ENCODE measurements at regions not wholly inside any gene's neighbourhood (a gene's known extent, or its start where the extent isn't known, plus 50 kb on each side); places are given as distances from the start of the nearest gene placed in this dataset.
A peak's percentile ranks its signal among the peaks of the same experiment; 100 is the strongest.
"Not testable (repeated sequence)": the region's sequence is repeated elsewhere in the genome, so short reads cannot be mapped to it uniquely, and the experiment has no call there.

- no peak for DNase-seq (ENCODE audit: low read depth in 1 of 2, low spot score in 1 of 2)
Observed at GRCh38 chr7:121501566-121501965, 105.5 kb upstream of the FAM3C start.

- DNase-seq (ENCODE audit: low read depth in 1 of 2, low spot score in 1 of 2) = no peak
Observed at GRCh38 chr7:121500360-121501058, 104.4 kb upstream of the FAM3C start.

DNA sequence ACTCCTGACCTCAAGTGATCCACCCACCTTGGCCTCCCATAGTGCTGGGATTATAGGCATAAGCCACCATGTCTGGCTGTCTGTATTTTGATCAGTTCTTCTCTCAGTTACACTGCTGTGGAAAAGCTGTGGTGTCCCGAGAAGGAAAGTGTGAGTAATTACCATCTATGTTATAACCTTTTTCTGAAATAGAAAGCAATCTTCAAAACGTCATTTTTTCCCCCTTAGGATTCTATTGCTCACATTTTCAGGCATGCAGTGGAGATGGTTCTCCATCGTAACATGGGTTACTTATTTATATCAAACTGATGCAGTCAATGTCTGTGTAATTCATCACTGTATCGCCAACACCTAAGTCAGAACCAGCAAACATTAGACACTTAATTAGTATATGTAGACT is 103.5 kb upstream of the FAM3C start:
- DNase-seq (ENCODE audit: low read depth in 1 of 2, low spot score in 1 of 2) = peak in 1 of 2 donors; percentile 30

DNA sequence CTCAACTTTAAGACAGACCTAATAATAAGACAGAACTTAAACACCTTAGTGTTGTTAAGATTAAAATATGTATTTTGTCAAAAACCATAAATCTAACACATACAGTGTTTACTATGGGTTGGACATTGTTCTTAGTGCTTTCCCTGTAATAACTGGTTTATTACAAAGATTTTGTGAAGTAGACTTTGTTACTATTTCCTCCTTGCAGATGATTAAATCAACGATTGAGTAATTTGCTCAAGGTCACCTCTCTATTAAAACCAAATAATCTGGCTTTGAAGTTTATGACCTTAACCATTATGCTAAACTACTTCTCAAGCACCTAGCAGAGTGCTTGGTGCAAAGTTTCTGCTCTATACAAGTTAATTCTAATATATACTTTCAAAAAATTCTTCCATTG is 102.7 kb upstream of the FAM3C start:
- DNase-seq (ENCODE audit: low read depth in 1 of 2, low spot score in 1 of 2) = no peak

- DNase-seq (ENCODE audit: low read depth in 1 of 2, low spot score in 1 of 2) = not testable (repeated sequence)
Observed at GRCh38 chr7:121497545-121497944, 101.4 kb upstream of the FAM3C start.

DNA sequence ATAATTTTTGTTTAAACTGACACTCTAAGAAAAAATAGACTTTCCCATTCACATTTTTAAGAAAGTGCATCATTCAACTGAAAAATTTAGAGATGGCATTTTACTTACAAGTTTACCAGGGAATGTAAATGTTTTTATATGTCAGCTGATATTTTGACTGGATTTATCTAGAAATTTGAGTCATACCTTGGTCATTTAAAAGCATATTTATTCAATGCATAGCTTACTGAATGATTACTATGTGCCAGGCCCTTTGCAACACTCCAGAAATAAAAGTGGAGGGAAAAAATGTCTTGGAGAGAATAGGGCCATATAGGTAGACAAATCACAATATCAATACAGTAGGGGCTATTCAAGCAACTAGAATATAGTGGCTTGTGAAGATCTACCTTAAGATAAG is 98.4 kb upstream of the FAM3C start:
- DNase-seq (ENCODE audit: low read depth in 1 of 2, low spot score in 1 of 2) = no peak

- DNase-seq (ENCODE audit: low read depth in 1 of 2, low spot score in 1 of 2) = no peak
Observed at GRCh38 chr7:121493553-121493952, 97.4 kb upstream of the FAM3C start.

DNA sequence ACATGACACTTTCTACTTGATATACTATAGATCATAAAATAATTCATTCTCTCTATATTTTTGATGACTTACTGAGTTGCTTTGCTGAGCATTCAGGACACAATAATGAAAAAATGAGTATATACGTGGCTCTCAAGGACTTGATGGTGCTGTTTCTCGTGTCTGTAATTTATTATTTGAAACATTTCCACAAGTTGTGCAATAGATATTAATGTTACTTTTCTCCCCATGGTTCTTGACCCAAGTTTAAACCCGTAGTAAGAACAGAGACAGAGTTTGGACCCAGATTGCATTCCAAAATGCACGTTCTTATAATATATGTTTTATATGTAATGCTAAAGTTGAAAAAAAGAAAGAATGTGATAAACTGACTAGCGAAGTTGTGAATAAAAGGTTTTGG is 94.2 kb upstream of the FAM3C start:
- DNase-seq (ENCODE audit: low read depth in 1 of 2, low spot score in 1 of 2) = no peak

DNA sequence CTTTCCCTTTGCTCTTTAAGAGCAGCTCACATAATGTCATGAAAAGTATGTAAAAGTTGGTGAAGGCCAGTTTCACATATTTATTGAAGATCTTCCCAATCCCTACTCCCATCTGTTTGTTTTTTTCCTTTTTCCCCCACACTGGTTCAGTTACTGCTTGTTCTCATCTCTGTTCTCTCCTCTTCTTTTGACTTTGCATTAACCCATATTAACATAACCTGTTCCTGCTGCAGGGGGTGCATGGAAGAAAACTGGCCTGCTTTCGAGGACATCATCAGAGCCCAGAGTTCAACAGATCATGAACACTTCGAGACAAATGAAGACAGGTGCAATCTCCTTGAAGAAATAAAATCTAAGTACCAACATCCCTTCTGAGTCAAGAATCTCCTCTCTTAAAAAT is 93.3 kb upstream of the FAM3C start:
- DNase-seq (ENCODE audit: low read depth in 1 of 2, low spot score in 1 of 2) = no peak

GRCh38 chr7:121488111-121488650 is 92.1 kb upstream of the FAM3C start:
- DNase-seq (ENCODE audit: low read depth in 1 of 2, low spot score in 1 of 2) = no peak

- DNase-seq (ENCODE audit: low read depth in 1 of 2, low spot score in 1 of 2) = no peak
Observed at GRCh38 chr7:121486590-121486989, 90.5 kb upstream of the FAM3C start.

DNA sequence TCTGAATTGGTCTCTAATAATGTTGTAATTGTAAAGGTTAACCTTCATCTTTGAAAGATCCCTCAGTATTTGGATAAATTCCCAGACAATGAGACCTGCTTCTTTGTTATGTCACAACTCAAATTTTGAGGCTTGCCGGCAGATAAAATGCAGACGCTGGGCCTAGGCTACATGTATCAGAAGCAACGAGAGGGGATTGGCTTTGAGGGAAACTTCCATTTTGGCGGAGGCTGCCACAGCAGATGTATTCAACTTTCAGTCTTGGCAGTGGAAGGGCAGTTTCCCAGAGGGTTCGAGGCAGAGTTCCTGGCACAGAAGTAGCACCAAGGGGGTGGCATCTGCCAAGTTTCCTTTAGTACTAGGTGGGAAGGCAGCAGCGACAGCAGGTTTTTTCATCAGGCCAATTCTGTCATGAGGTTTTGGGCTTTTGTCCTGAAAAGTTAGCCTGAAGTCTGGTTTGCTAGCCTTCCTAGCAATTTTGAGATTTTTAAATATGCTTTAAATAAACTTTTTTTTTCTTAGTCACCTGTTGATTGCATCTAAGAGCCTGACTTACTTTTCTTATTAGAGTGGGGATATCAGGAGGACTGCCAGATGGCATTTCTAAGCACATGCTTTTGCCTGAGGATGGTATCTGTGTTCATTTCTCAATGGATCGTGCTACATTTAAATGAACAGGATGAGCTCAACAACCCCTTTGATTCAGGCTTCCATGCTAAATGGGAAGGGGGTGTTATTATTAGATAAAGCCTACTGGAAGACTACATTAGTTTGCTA is 89.5 kb upstream of the FAM3C start:
- no peak for DNase-seq (ENCODE audit: low read depth in 1 of 2, low spot score in 1 of 2)

DNA sequence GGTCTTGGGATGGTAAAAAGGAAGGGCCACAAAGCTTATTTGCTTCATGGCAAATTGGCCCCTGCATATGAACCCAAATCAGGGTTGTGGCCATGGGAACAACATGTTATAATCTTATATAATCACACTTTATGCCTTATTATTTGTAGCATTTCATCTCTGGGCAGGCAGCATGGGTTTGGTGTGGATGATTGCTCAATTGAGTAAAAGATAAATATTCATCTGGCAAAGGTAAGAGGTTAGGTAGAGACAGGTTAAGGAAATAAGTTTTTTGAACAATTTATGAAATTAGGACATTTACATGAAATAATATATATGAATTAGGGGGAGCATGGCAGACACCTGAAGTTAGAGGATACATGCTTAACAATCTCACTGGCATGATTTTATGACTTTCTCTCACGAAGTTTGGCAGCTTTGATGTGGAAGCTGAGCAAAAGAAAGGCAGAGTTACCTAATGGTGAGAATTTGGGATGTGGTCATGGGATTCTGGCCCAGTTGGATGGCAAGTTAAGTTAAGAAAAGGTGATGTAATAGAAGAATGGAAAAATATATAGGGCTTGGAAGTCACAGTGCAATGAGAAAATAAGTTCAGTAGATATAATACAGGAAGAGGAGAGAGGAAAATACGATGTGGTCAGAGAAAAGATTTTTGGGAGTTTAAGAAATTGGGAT is 88.1 kb upstream of the FAM3C start:
- no peak for DNase-seq (ENCODE audit: low read depth in 1 of 2, low spot score in 1 of 2)

GRCh38 chr7:121480566-121481335 is 84.6 kb upstream of the FAM3C start:
- no peak for DNase-seq (ENCODE audit: low read depth in 1 of 2, low spot score in 1 of 2)

- no peak for DNase-seq (ENCODE audit: low read depth in 1 of 2, low spot score in 1 of 2)
Observed at GRCh38 chr7:121480058-121480457, 84.0 kb upstream of the FAM3C start.

- DNase-seq (ENCODE audit: low read depth in 1 of 2, low spot score in 1 of 2) = no peak
Observed at GRCh38 chr7:121479466-121479865, 83.4 kb upstream of the FAM3C start.

- no peak for DNase-seq (ENCODE audit: low read depth in 1 of 2, low spot score in 1 of 2)
Observed at GRCh38 chr7:121475806-121476205, 79.7 kb upstream of the FAM3C start.

GRCh38 chr7:121474301-121474673 is 78.2 kb upstream of the FAM3C start:
- no peak for DNase-seq (ENCODE audit: low read depth in 1 of 2, low spot score in 1 of 2)

DNA sequence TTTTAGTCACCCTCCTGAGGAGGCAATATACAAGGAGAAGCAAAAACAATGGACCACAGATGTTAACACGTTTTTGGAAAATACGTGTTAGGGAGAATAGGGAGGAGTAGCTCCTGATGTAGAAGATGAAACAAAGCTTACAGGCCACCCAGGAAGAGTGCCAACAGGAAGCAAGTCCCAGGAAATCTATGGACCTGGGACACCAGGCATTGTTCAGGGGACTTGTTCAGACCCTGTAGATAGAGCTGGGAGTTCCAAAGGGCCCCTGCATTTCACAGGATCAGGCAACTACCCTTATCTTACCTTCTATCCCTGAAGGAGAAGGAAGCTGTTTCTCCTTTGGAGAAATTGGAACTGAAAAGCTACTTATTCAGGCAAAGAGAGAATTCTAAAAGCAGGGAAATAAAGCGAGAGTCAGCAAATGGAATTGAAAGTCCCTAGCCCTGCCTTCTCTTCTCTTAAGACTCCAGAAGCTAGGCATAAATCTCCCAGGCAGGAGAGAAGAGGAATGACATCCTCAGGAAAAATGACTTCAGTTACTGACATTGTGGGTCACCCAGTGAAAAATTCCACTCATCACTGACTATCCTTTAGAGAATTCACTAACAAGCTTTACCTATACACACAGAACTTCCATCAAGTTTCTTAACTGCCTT is 77.7 kb upstream of the FAM3C start:
- no peak for DNase-seq (ENCODE audit: low read depth in 1 of 2, low spot score in 1 of 2)

DNA sequence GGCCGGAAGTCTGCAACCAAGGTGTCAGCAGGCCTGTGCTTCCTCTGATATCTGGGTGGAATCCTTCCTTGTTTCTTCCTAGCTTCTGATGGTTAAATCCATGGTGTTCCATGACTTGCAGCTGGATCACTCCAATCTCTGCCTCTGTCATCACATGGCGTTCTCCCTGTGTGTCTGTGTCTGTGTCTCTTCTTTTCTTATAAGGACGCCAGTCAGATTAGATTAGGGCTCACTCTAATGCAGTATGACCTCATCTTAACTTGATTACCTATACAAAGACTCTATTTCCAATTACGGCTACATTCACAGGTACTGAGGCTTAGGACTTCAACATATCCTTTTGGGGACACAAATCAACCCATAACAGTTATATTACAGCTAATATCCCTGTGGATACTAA is 70.3 kb upstream of the FAM3C start:
- DNase-seq (ENCODE audit: low read depth in 1 of 2, low spot score in 1 of 2) = no peak

GRCh38 chr7:121459148-121459547 is 63.0 kb upstream of the FAM3C start:
- no peak for DNase-seq (ENCODE audit: low read depth in 1 of 2, low spot score in 1 of 2)
